ENCODE measurements at regions not wholly inside any gene's neighbourhood (a gene's known extent, or its start where the extent isn't known, plus 50 kb on each side); places are given as distances from the start of the nearest gene placed in this dataset.

GRCh38 chr4:141290771-141291170, 70.1 kb downstream of the ZNF330 start:
- peaks cover 3% of the 10 kb centered on the region for H3K9me3 ChIP-seq (ENCODE audit: low read length)
- H4K20me1 ChIP-seq (ENCODE audit: insufficient read depth, low read depth, low read length), result no peaks in the 10 kb centered on the region
- no peaks in the 10 kb centered on the region; the same call in 1 of the 2 replicates for H3K27me3 ChIP-seq (ENCODE audit: low read length)
- H3K4me2 ChIP-seq (ENCODE audit: low read depth, low read length, poor library complexity, severe bottlenecking), result no peak overlapping the region
- no peak overlapping the region for H3K9ac ChIP-seq (ENCODE audit: low read length)
- no peak overlapping the region for H3K27ac ChIP-seq (ENCODE audit: low read length)
- no peaks in the 10 kb centered on the region for H3K4me1 ChIP-seq (ENCODE audit: low read length)
- H3K9me2 ChIP-seq (replicated peaks; ENCODE audit: insufficient read depth, low read length), result no peaks in the 10 kb centered on the region
- H3K79me2 ChIP-seq (ENCODE audit: low read length), result no peaks in the 10 kb centered on the region
- no peak overlapping the region for H2AFZ ChIP-seq (ENCODE audit: low read length)
- no peak for DNase-seq
- H3K36me3 ChIP-seq (ENCODE audit: insufficient read depth, low read length), result no peaks in the 10 kb centered on the region
- H3K4me3 ChIP-seq (ENCODE audit: low read length), result no peak overlapping the region

GRCh38 chr4:141294306-141294705, 73.6 kb downstream of the ZNF330 start:
- Histone ChIP-seq H3K27me3 (ENCODE audit: low read length) (no peaks in the 10 kb centered on the region), H3K4me1 (ENCODE audit: low read length) (no peaks in the 10 kb centered on the region), H3K36me3 (ENCODE audit: insufficient read depth, low read length) (no peaks in the 10 kb centered on the region), H3K4me3 (ENCODE audit: low read length) (no peak overlapping the region), H3K9me3 (ENCODE audit: low read length) (peaks cover 3% of the 10 kb centered on the region), H2AFZ (ENCODE audit: low read length) (no peak overlapping the region), H3K9ac (ENCODE audit: low read length) (no peak overlapping the region), H3K9me2 (replicated peaks; ENCODE audit: insufficient read depth, low read length) (no peaks in the 10 kb centered on the region), H3K27ac (ENCODE audit: low read length) (no peak overlapping the region), H3K79me2 (ENCODE audit: low read length) (no peaks in the 10 kb centered on the region), H3K4me2 (ENCODE audit: low read depth, low read length, poor library complexity, severe bottlenecking) (no peak overlapping the region), H4K20me1 (ENCODE audit: insufficient read depth, low read depth, low read length) (no peaks in the 10 kb centered on the region)
- no peak for DNase-seq

- no peaks in the 10 kb centered on the region for H3K9me3 ChIP-seq (ENCODE audit: low read length)
- H2AFZ ChIP-seq (ENCODE audit: low read length), result no peak overlapping the region
- H3K9ac ChIP-seq (ENCODE audit: low read length), result no peak overlapping the region
- H3K4me1 ChIP-seq (ENCODE audit: low read length), result no peaks in the 10 kb centered on the region
- no peak for DNase-seq
- H3K79me2 ChIP-seq (ENCODE audit: low read length), result no peaks in the 10 kb centered on the region
- no peak overlapping the region for H3K4me2 ChIP-seq (ENCODE audit: low read depth, low read length, poor library complexity, severe bottlenecking)
- H3K36me3 ChIP-seq (ENCODE audit: insufficient read depth, low read length), result no peaks in the 10 kb centered on the region
- no peaks in the 10 kb centered on the region for H3K27me3 ChIP-seq (ENCODE audit: low read length)
- H3K27ac ChIP-seq (ENCODE audit: low read length), result no peak overlapping the region
- no peak overlapping the region for H3K4me3 ChIP-seq (ENCODE audit: low read length)
- H3K9me2 ChIP-seq (replicated peaks; ENCODE audit: insufficient read depth, low read length), result no peaks in the 10 kb centered on the region
- no peaks in the 10 kb centered on the region for H4K20me1 ChIP-seq (ENCODE audit: insufficient read depth, low read depth, low read length)
Measured at GRCh38 chr4:141301216-141301615, 80.5 kb downstream of the ZNF330 start.

GRCh38 chr4:141302924-141303323, 82.2 kb downstream of the ZNF330 start:
- no peaks in the 10 kb centered on the region for H3K36me3 ChIP-seq (ENCODE audit: insufficient read depth, low read length)
- H3K9ac ChIP-seq (ENCODE audit: low read length), result no peak overlapping the region
- H3K4me1 ChIP-seq (ENCODE audit: low read length), result no peaks in the 10 kb centered on the region
- H2AFZ ChIP-seq (ENCODE audit: low read length), result no peak overlapping the region
- no peaks in the 10 kb centered on the region for H3K27me3 ChIP-seq (ENCODE audit: low read length)
- H3K9me2 ChIP-seq (replicated peaks; ENCODE audit: insufficient read depth, low read length), result no peaks in the 10 kb centered on the region
- DNase-seq, result no peak
- no peaks in the 10 kb centered on the region for H4K20me1 ChIP-seq (ENCODE audit: insufficient read depth, low read depth, low read length)
- no peak overlapping the region for H3K4me2 ChIP-seq (ENCODE audit: low read depth, low read length, poor library complexity, severe bottlenecking)
- H3K27ac ChIP-seq (ENCODE audit: low read length), result no peak overlapping the region
- H3K4me3 ChIP-seq (ENCODE audit: low read length), result no peak overlapping the region
- no peaks in the 10 kb centered on the region for H3K79me2 ChIP-seq (ENCODE audit: low read length)
- H3K9me3 ChIP-seq (ENCODE audit: low read length), result no peaks in the 10 kb centered on the region

- Histone ChIP-seq H3K27me3 (ENCODE audit: low read length) (no peaks in the 10 kb centered on the region), H3K9me3 (ENCODE audit: low read length) (no peaks in the 10 kb centered on the region), H3K79me2 (ENCODE audit: low read length) (no peaks in the 10 kb centered on the region), H3K4me1 (ENCODE audit: low read length) (no peaks in the 10 kb centered on the region), H3K9me2 (replicated peaks; ENCODE audit: insufficient read depth, low read length) (no peaks in the 10 kb centered on the region), H3K36me3 (ENCODE audit: insufficient read depth, low read length) (no peaks in the 10 kb centered on the region), H3K9ac (ENCODE audit: low read length) (no peak overlapping the region), H3K4me3 (ENCODE audit: low read length) (no peak overlapping the region), H4K20me1 (ENCODE audit: insufficient read depth, low read depth, low read length) (no peaks in the 10 kb centered on the region), H3K4me2 (ENCODE audit: low read depth, low read length, poor library complexity, severe bottlenecking) (no peak overlapping the region), H2AFZ (ENCODE audit: low read length) (no peak overlapping the region), H3K27ac (ENCODE audit: low read length) (no peak overlapping the region)
- DNase-seq, result no peak
Measured at GRCh38 chr4:141304346-141304745, 83.7 kb downstream of the ZNF330 start.

GRCh38 chr4:141306331-141306730, 85.6 kb downstream of the ZNF330 start:
- no peaks in the 10 kb centered on the region for H4K20me1 ChIP-seq (ENCODE audit: insufficient read depth, low read depth, low read length)
- no peaks in the 10 kb centered on the region for H3K4me1 ChIP-seq (ENCODE audit: low read length)
- no peaks in the 10 kb centered on the region for H3K27me3 ChIP-seq (ENCODE audit: low read length)
- H3K4me3 ChIP-seq (ENCODE audit: low read length), result no peak overlapping the region
- no peaks in the 10 kb centered on the region for H3K9me2 ChIP-seq (replicated peaks; ENCODE audit: insufficient read depth, low read length)
- DNase-seq, result no peak
- no peaks in the 10 kb centered on the region for H3K79me2 ChIP-seq (ENCODE audit: low read length)
- H3K27ac ChIP-seq (ENCODE audit: low read length), result no peak overlapping the region
- H3K36me3 ChIP-seq (ENCODE audit: insufficient read depth, low read length), result no peaks in the 10 kb centered on the region
- no peak overlapping the region for H3K9ac ChIP-seq (ENCODE audit: low read length)
- H3K4me2 ChIP-seq (ENCODE audit: low read depth, low read length, poor library complexity, severe bottlenecking), result no peak overlapping the region
- H2AFZ ChIP-seq (ENCODE audit: low read length), result no peak overlapping the region
- no peaks in the 10 kb centered on the region for H3K9me3 ChIP-seq (ENCODE audit: low read length)

- Histone ChIP-seq H3K36me3 (ENCODE audit: insufficient read depth, low read length) (no peaks in the 10 kb centered on the region), H3K27me3 (ENCODE audit: low read length) (no peaks in the 10 kb centered on the region), H3K9ac (ENCODE audit: low read length) (no peak overlapping the region), H4K20me1 (ENCODE audit: insufficient read depth, low read depth, low read length) (no peaks in the 10 kb centered on the region), H3K9me2 (replicated peaks; ENCODE audit: insufficient read depth, low read length) (no peaks in the 10 kb centered on the region), H3K4me3 (ENCODE audit: low read length) (no peak overlapping the region), H3K4me2 (ENCODE audit: low read depth, low read length, poor library complexity, severe bottlenecking) (no peak overlapping the region), H2AFZ (ENCODE audit: low read length) (no peak overlapping the region), H3K79me2 (ENCODE audit: low read length) (no peaks in the 10 kb centered on the region), H3K27ac (ENCODE audit: low read length) (no peak overlapping the region), H3K9me3 (ENCODE audit: low read length) (no peaks in the 10 kb centered on the region), H3K4me1 (ENCODE audit: low read length) (no peaks in the 10 kb centered on the region)
- peak; percentile 66 for DNase-seq
Measured at GRCh38 chr4:141307241-141307689, 86.6 kb downstream of the ZNF330 start.

GRCh38 chr4:141309874-141310273, 89.2 kb downstream of the ZNF330 start:
- no peak for DNase-seq
- Histone ChIP-seq H3K27me3 (ENCODE audit: low read length) (no peaks in the 10 kb centered on the region), H2AFZ (ENCODE audit: low read length) (no peak overlapping the region), H3K4me1 (ENCODE audit: low read length) (no peaks in the 10 kb centered on the region), H3K9me3 (ENCODE audit: low read length) (no peaks in the 10 kb centered on the region), H3K4me3 (ENCODE audit: low read length) (no peak overlapping the region), H3K9me2 (replicated peaks; ENCODE audit: insufficient read depth, low read length) (no peaks in the 10 kb centered on the region), H3K4me2 (ENCODE audit: low read depth, low read length, poor library complexity, severe bottlenecking) (no peak overlapping the region), H3K9ac (ENCODE audit: low read length) (no peak overlapping the region), H4K20me1 (ENCODE audit: insufficient read depth, low read depth, low read length) (no peaks in the 10 kb centered on the region), H3K79me2 (ENCODE audit: low read length) (no peaks in the 10 kb centered on the region), H3K27ac (ENCODE audit: low read length) (no peak overlapping the region), H3K36me3 (ENCODE audit: insufficient read depth, low read length) (no peaks in the 10 kb centered on the region)
